Hepatocyte (in vitro differentiated cells): ENCODE measurements at regions not wholly inside any gene's neighbourhood (a gene's known extent, or its start where the extent isn't known, plus 50 kb on each side); places are given as distances from the start of the nearest gene placed in this dataset.

Source experiments
- CTCF ChIP-seq: fragments of 200-600 bp; sonication (generic); IDR thresholded peaks from 2 replicates; pipeline ENCODE4 v1.5.1; 2016; ENCODE audit warnings: antibody characterized with exemption, mild to moderate bottlenecking; ENCODE audit not compliant: poor library complexity
- EZH2 ChIP-seq: fragments of 200-600 bp; sonication (generic); IDR thresholded peaks from 2 replicates; pipeline ENCODE4 v1.6.1; 2016; ENCODE audit warnings: antibody characterized with exemption, mild to moderate bottlenecking, borderline replicate concordance
- EZH2phosphoT487 ChIP-seq: fragments of 200-600 bp; sonication (generic); IDR thresholded peaks from one replicate; pipeline ENCODE4 v1.6.1; 2018; ENCODE audit warnings: antibody characterized with exemption, mild to moderate bottlenecking, low read depth, moderate library complexity; ENCODE audit not compliant: unreplicated experiment, severe bottlenecking

GRCh38 chr5:124264499-124264898 lies 481.9 kb downstream of the ZNF608 start:
- TF ChIP-seq EZH2 (no peak), CTCF (no peak), EZH2phosphoT487 (no peak)
